Gastroesophageal sphincter (tissue), 3 donors: ENCODE measurements at regions not wholly inside any gene's neighbourhood (a gene's known extent, or its start where the extent isn't known, plus 50 kb on each side); places are given as distances from the start of the nearest gene placed in this dataset.

Experiments used
- CTCF ChIP-seq, 4 experiments: fragments of 200-600 bp in 2 of 4; fragments of 450-650 bp in 2 of 4; sonication (generic) in 1 of 4; IDR thresholded peaks; one replicate each; pipeline ENCODE4 v1.5.1; 2017 to 2019; ENCODE audit warnings: antibody characterized with exemption in 4 of 4, mild to moderate bottlenecking in 2 of 4, moderate library complexity in 2 of 4
- POLR2A ChIP-seq, 2 donors: fragments of 450-650 bp; IDR thresholded peaks; one replicate each; pipeline ENCODE4 v1.6.1; 2017; ENCODE audit warnings: antibody characterized with exemption in 2 of 2, mild to moderate bottlenecking in 2 of 2, moderate library complexity in 1 of 2

DNA sequence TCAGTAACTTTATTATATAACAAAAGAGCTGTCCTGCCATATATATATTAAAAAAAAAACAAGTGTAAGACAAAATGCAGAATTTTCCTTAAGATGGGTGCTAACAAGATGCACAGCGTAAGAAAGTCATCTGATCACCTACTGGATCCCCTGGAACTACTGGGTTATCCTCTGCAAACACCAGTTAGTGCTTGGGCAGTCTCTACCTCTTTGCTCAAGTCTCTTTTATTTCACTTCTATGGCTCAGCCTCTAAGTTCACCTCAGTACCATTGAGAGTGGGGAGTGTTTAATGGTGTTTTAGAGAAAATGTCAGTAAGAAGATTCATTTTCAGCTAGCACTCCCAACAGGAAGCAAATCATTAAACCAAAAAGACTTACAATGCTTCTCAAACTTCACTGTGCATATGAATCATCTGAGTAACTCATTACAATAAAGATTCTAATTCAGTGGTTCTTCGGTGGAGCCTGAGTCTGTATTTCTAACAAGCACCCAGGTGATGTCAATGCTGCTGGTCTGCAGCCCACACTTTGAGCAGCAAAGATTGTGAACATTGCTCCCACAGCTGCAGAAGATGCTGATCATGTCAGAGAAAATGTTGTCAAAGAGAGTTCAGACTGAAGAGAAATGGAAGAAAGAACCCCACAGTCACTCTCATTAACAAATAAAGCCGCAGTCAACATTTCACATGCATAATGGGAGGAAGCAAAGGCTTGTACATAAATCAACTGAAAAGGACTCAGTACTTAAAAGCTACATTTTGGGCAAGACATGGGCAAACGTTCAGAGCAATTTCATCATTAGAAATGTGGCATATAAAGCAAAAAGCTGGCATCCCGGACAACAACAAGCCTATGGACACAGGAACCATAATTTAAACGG lies 227.1 kb upstream of the ATP11B start:
- TF ChIP-seq CTCF (IDR thresholded peaks at IDR 0.05): no peak
- TF ChIP-seq POLR2A (IDR thresholded peaks at IDR 0.05): no peak
